Cardiac muscle cell (in vitro differentiated cells and primary cell): ENCODE measurements at regions not wholly inside any gene's neighbourhood (a gene's known extent, or its start where the extent isn't known, plus 50 kb on each side); places are given as distances from the start of the nearest gene placed in this dataset.

Experiments
- DNase-seq, 2 donors: peaks; one replicate each; pipeline versions ENCODE4 v3.0.0 to v3.0.0-alpha.2; 2010 to 2017; ENCODE audit warnings: low read depth in 1 of 2, low spot score in 1 of 2
- H3K27ac ChIP-seq: fragments of 200-600 bp; sonication (generic); 2 replicates; pipeline ENCODE4 v1.5.1; 2016
- H3K27me3 ChIP-seq: fragments of 200-600 bp; sonication (generic); 2 replicates; pipeline ENCODE4 v1.6.0; 2016; ENCODE audit warnings: control low read depth
- H3K36me3 ChIP-seq: fragments of 200-600 bp; sonication (generic); 2 replicates; pipeline ENCODE4 v1.5.1; 2016; ENCODE audit warnings: control low read depth
- H3K4me1 ChIP-seq: fragments of 200-600 bp; sonication (generic); 2 replicates; pipeline ENCODE4 v1.8.1; 2017; ENCODE audit warnings: low read depth, mild to moderate bottlenecking, mixed run types
- H3K4me3 ChIP-seq: fragments of 200-600 bp; sonication (generic); 2 replicates; pipeline ENCODE4 v1.5.1; 2016; ENCODE audit warnings: mild to moderate bottlenecking
- H3K9me3 ChIP-seq: fragments of 200-600 bp; sonication (generic); 2 replicates; pipeline ENCODE4 v1.5.1; 2017; ENCODE audit warnings: low read depth, mild to moderate bottlenecking, control low read depth
- TF ChIP-seq, protein P1 (sequence below): IDR thresholded peaks from 2 replicates; pipeline ENCODE4 v1.5.1; 2012; ENCODE audit warnings: low read depth, mild to moderate bottlenecking, low read length

DNA sequence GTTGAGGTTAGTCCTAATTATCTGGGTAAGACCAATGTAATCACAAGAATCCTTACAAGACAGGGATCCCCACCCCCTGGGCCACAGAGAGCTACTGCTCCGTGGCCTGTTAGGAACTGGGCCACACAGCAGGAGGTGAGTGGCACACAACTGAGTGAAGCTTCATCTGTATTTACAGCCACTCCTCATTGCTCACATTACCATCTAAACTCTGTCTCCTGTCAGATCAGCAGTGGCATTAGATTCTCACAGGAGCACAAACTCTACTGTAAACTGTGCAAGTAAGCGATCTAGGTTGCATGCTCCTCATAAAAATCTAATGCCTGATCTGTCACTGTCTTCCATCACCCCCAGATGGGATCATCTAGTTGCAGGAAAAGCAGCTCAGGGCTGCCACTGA lies 58.5 kb upstream of the CRBN start:
- no peaks in the 10 kb centered on the region for H3K9me3 ChIP-seq
- H3K27ac ChIP-seq: no peak overlapping the region
- DNase-seq: no peak
- no peaks in the 10 kb centered on the region for H3K4me1 ChIP-seq
- no peak overlapping the region for H3K4me3 ChIP-seq
- TF ChIP-seq, protein P1, sequence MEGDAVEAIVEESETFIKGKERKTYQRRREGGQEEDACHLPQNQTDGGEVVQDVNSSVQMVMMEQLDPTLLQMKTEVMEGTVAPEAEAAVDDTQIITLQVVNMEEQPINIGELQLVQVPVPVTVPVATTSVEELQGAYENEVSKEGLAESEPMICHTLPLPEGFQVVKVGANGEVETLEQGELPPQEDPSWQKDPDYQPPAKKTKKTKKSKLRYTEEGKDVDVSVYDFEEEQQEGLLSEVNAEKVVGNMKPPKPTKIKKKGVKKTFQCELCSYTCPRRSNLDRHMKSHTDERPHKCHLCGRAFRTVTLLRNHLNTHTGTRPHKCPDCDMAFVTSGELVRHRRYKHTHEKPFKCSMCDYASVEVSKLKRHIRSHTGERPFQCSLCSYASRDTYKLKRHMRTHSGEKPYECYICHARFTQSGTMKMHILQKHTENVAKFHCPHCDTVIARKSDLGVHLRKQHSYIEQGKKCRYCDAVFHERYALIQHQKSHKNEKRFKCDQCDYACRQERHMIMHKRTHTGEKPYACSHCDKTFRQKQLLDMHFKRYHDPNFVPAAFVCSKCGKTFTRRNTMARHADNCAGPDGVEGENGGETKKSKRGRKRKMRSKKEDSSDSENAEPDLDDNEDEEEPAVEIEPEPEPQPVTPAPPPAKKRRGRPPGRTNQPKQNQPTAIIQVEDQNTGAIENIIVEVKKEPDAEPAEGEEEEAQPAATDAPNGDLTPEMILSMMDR: no peak
- no peaks in the 10 kb centered on the region for H3K36me3 ChIP-seq
- H3K27me3 ChIP-seq: no peaks in the 10 kb centered on the region

DNA sequence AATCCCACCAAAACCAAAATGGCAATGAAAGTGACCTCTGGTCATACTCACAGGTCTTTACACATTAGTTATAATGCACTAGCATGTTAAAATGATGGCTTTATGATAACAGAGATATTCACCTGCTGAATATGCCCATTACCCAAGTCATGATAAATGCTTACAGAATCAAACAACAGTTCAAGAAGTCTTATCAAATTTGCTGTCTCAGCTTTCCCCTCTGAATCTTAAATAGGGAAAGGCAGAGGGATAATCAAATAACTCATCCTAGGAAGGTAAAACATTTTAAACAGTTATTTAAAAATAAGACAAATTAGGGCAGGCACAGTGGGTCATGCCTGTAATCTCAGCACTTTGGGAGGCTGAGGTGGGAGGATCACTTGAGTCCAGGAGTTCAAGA lies 52.8 kb upstream of the CRBN start:
- Histone ChIP-seq H3K27me3 (no peaks in the 10 kb centered on the region), H3K27ac (no peak overlapping the region), H3K36me3 (no peaks in the 10 kb centered on the region), H3K4me3 (no peak overlapping the region), H3K4me1 (no peaks in the 10 kb centered on the region), H3K9me3 (no peaks in the 10 kb centered on the region)
- TF ChIP-seq, protein P1: no peak
- no peak for DNase-seq
